A549 (cell line): ENCODE measurements at regions not wholly inside any gene's neighbourhood (a gene's known extent, or its start where the extent isn't known, plus 50 kb on each side); places are given as distances from the start of the nearest gene placed in this dataset.

ENCODE experiments used
- RAD21 ChIP-seq, 2 experiments: fragments of >200 bp in 1 of 2; sonication (Bioruptor Twin) in 1 of 2; formaldehyde crosslinking in 1 of 2; IDR thresholded peaks in 1 of 2; conservative IDR thresholded peaks in 1 of 2; 2 replicates in 1 of 2; 3 replicates in 1 of 2; pipeline ENCODE4 v1.6.1; 2012 to 2018; ENCODE audit warnings: inconsistent platforms in 1 of 2
- TP53 ChIP-seq: fragments of 250-450 bp; sonication (Bioruptor Pico); IDR thresholded peaks from 2 replicates; pipeline ENCODE4 v1.5.0; 2021; ENCODE audit warnings: mild to moderate bottlenecking, moderate library complexity
- TF ChIP-seq, protein P1 (sequence below): fragments of >200 bp; sonication (Bioruptor Twin); formaldehyde crosslinking; IDR thresholded peaks from 3 replicates; pipeline ENCODE4 v1.5.1; 2016

- TF ChIP-seq, protein P1, sequence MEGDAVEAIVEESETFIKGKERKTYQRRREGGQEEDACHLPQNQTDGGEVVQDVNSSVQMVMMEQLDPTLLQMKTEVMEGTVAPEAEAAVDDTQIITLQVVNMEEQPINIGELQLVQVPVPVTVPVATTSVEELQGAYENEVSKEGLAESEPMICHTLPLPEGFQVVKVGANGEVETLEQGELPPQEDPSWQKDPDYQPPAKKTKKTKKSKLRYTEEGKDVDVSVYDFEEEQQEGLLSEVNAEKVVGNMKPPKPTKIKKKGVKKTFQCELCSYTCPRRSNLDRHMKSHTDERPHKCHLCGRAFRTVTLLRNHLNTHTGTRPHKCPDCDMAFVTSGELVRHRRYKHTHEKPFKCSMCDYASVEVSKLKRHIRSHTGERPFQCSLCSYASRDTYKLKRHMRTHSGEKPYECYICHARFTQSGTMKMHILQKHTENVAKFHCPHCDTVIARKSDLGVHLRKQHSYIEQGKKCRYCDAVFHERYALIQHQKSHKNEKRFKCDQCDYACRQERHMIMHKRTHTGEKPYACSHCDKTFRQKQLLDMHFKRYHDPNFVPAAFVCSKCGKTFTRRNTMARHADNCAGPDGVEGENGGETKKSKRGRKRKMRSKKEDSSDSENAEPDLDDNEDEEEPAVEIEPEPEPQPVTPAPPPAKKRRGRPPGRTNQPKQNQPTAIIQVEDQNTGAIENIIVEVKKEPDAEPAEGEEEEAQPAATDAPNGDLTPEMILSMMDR: no peak
- TF ChIP-seq RAD21 (conservative IDR thresholded peaks at IDR 0.05 in 1 of 2, IDR thresholded peaks at IDR 0.05 in 1 of 2) (no peak), TP53 (CRISPR knock-in tag) (no peak)
These were observed 271.6 kb upstream of the CLEC14A start for GRCh38 chr14:38527502-38527878.
